ENCODE measurements at regions not wholly inside any gene's neighbourhood (a gene's known extent, or its start where the extent isn't known, plus 50 kb on each side); places are given as distances from the start of the nearest gene placed in this dataset.
A peak's percentile ranks its signal among the peaks of the same experiment; 100 is the strongest.

DNA sequence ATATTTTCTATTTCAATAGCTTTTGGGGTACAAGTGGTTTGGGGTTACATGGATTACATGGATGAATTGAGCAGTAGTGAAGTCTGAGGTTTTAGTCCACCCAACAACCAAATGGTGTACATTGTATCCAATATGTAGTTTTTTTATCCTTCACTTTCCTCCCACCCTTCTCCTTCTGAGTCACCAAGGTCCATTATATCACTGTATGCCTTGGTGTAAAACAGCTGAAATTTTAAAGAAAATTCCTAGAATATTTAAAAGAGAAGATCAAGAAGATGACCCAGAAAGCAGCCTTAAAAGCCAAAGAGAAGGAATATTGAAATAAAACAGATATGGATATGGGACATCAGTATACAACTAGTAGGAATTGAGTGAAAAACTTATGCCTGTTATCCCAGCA, 204.2 kb upstream of the COL8A1 start:
- FAIRE-seq (no peak), DNase-seq (ENCODE audit: low read depth) (no peak)
- H3K36me3 ChIP-seq (ENCODE audit: control insufficient read depth, insufficient read depth, low read length) = no peaks in the 10 kb centered on the region
- H3K4me3 ChIP-seq (ENCODE audit: low read depth, low read length) = no peak overlapping the region
- TF ChIP-seq, protein P1, sequence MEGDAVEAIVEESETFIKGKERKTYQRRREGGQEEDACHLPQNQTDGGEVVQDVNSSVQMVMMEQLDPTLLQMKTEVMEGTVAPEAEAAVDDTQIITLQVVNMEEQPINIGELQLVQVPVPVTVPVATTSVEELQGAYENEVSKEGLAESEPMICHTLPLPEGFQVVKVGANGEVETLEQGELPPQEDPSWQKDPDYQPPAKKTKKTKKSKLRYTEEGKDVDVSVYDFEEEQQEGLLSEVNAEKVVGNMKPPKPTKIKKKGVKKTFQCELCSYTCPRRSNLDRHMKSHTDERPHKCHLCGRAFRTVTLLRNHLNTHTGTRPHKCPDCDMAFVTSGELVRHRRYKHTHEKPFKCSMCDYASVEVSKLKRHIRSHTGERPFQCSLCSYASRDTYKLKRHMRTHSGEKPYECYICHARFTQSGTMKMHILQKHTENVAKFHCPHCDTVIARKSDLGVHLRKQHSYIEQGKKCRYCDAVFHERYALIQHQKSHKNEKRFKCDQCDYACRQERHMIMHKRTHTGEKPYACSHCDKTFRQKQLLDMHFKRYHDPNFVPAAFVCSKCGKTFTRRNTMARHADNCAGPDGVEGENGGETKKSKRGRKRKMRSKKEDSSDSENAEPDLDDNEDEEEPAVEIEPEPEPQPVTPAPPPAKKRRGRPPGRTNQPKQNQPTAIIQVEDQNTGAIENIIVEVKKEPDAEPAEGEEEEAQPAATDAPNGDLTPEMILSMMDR (IDR thresholded peaks at IDR 0.05; ENCODE audit: insufficient read depth, low read length, severe bottlenecking) = no peak
- no peaks in the 10 kb centered on the region for H3K27me3 ChIP-seq (ENCODE audit: control insufficient read depth, insufficient read depth, low read length)

DNA sequence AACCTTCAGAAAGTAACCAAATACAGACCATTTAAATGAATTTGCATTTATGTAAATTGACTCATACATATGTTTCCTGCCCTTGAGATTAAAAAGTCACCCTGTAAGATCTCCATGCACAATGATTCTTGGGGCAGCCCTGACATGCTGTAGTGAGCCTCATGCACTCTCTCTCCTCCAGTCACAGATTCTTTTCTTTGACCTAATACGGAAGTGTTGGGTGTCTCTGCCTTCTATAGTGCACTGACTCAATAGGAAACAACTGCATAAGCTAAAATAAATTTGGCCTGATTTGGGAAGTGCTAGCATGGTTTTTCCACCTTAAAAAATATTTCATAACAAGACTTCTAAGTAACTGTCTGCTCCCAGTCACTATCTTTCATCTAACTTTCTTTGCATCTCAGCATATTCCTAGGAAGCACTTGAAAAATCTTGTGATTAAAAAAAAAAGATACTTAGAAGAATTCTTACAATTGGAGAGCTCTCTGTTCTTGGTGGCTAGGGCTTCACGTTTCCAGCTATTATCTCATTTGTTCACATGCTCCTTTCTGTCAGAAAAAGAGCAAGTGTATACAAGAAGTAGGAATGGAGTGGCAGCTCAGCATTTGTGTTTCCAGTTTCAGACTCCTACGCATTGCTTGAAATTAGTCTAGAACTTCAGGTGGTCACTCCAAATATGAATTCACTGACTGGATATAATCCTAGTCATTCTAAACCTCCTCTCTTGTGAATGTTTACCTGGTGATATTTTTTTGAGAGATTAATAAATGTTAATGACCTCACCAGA, 207.9 kb upstream of the COL8A1 start:
- DNase-seq (ENCODE audit: low read depth) (peak; percentile 8), FAIRE-seq (no peak)
- no peaks in the 10 kb centered on the region for H3K27me3 ChIP-seq (ENCODE audit: control insufficient read depth, insufficient read depth, low read length)
- TF ChIP-seq, protein P1 (IDR thresholded peaks at IDR 0.05; ENCODE audit: insufficient read depth, low read length, severe bottlenecking) = no peak
- H3K4me3 ChIP-seq (ENCODE audit: low read depth, low read length) = no peak overlapping the region
- H3K36me3 ChIP-seq (ENCODE audit: control insufficient read depth, insufficient read depth, low read length) = no peaks in the 10 kb centered on the region

DNA sequence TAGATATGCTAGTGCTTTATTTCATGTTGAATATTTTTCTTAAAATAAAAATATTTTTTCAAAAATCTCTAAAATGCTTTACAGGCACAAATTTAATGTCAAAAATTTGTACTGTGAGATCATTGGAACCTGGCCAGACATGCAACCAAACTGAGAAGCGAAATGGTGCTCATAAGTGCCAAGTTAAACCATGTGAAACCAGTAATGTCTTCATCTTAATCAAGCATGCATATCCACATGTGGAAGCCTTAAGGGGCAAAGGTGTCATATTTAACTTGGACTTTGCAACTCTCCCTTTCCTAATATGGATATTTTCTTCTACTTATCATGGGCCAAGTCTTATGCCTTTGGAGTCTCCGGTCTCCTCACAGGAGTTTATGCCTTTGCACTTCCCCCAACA, 208.9 kb upstream of the COL8A1 start:
- DNase-seq (ENCODE audit: low read depth) (no peak), FAIRE-seq (no peak)
- Histone ChIP-seq H3K4me3 (ENCODE audit: low read depth, low read length) (no peak overlapping the region), H3K27me3 (ENCODE audit: control insufficient read depth, insufficient read depth, low read length) (no peaks in the 10 kb centered on the region), H3K36me3 (ENCODE audit: control insufficient read depth, insufficient read depth, low read length) (no peaks in the 10 kb centered on the region)
- TF ChIP-seq, protein P1 (IDR thresholded peaks at IDR 0.05; ENCODE audit: insufficient read depth, low read length, severe bottlenecking) = no peak

GRCh38 chr3:99425930-99426329, 212.5 kb upstream of the COL8A1 start:
- no peaks in the 10 kb centered on the region for H3K36me3 ChIP-seq (ENCODE audit: control insufficient read depth, insufficient read depth, low read length)
- FAIRE-seq (no peak), DNase-seq (ENCODE audit: low read depth) (no peak)
- H3K4me3 ChIP-seq (ENCODE audit: low read depth, low read length) = no peak overlapping the region
- no peaks in the 10 kb centered on the region for H3K27me3 ChIP-seq (ENCODE audit: control insufficient read depth, insufficient read depth, low read length)
- TF ChIP-seq, protein P1 (IDR thresholded peaks at IDR 0.05; ENCODE audit: insufficient read depth, low read length, severe bottlenecking) = no peak

DNA sequence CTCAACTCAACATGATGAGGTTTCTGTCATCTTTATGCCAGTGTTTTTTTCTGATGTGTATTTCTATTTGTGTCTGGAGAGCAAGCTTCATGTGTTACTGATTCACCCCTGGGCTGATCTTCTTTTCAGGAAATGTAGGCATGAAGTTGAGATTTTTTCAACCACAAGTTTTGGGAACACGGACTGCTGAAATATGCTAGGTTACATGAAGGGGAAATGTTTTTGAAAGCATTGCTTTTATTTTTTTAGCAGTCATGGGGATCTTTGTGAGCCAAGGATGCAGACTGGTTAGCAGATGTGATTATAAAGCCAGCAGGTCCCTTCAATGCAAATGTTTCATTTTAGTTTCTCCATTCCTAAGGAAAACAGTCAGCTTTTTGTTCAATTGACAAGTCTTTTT, 219.3 kb upstream of the COL8A1 start:
- no peaks in the 10 kb centered on the region for H3K36me3 ChIP-seq (ENCODE audit: control insufficient read depth, insufficient read depth, low read length)
- DNase-seq (ENCODE audit: low read depth) (no peak), FAIRE-seq (no peak)
- TF ChIP-seq, protein P1 (IDR thresholded peaks at IDR 0.05; ENCODE audit: insufficient read depth, low read length, severe bottlenecking) = no peak
- H3K27me3 ChIP-seq (ENCODE audit: control insufficient read depth, insufficient read depth, low read length) = no peaks in the 10 kb centered on the region
- H3K4me3 ChIP-seq (ENCODE audit: low read depth, low read length) = no peak overlapping the region

GRCh38 chr3:99418709-99419108, 219.7 kb upstream of the COL8A1 start:
- H3K36me3 ChIP-seq (ENCODE audit: control insufficient read depth, insufficient read depth, low read length) = no peaks in the 10 kb centered on the region
- TF ChIP-seq, protein P1 (IDR thresholded peaks at IDR 0.05; ENCODE audit: insufficient read depth, low read length, severe bottlenecking) = no peak
- FAIRE-seq = no peak
- no peak overlapping the region for H3K4me3 ChIP-seq (ENCODE audit: low read depth, low read length)
- DNase-seq (ENCODE audit: low read depth) = no peak
- no peaks in the 10 kb centered on the region for H3K27me3 ChIP-seq (ENCODE audit: control insufficient read depth, insufficient read depth, low read length)

Data from bronchial epithelial cell (primary cell).